HUES48 (cell line): ENCODE measurements at regions not wholly inside any gene's neighbourhood (a gene's known extent, or its start where the extent isn't known, plus 50 kb on each side); places are given as distances from the start of the nearest gene placed in this dataset.
"Not testable (repeated sequence)": the region's sequence is repeated elsewhere in the genome, so short reads cannot be mapped to it uniquely, and the experiment has no call there.

Source experiments
- H3K27ac ChIP-seq: one replicate; pipeline ENCODE4 v1.7.0; 2013; ENCODE audit warnings: low read depth, low read length, inconsistent platforms
- H3K27me3 ChIP-seq: 2 replicates; pipeline ENCODE4 v1.6.1; 2013; ENCODE audit warnings: mild to moderate bottlenecking, low read length; ENCODE audit not compliant: control insufficient read depth, insufficient read depth
- H3K36me3 ChIP-seq: 2 replicates; pipeline ENCODE4 v1.6.1; 2013; ENCODE audit warnings: low read length; ENCODE audit not compliant: control insufficient read depth, insufficient read depth
- H3K4me1 ChIP-seq: 2 replicates; pipeline ENCODE4 v1.6.1; 2013; ENCODE audit warnings: mild to moderate bottlenecking, low read length; ENCODE audit not compliant: control insufficient read depth, insufficient read depth
- H3K4me3 ChIP-seq: 2 replicates; pipeline ENCODE4 v1.5.1; 2013; ENCODE audit warnings: mild to moderate bottlenecking, low read depth, low read length
- H3K9ac ChIP-seq: 2 replicates; pipeline ENCODE4 v1.6.1; 2013; ENCODE audit warnings: mild to moderate bottlenecking, low read depth, low read length, moderate library complexity
- H3K9me3 ChIP-seq: 2 replicates; pipeline ENCODE4 v1.6.1; 2013; ENCODE audit warnings: low read length; ENCODE audit not compliant: control insufficient read depth, insufficient read depth

DNA sequence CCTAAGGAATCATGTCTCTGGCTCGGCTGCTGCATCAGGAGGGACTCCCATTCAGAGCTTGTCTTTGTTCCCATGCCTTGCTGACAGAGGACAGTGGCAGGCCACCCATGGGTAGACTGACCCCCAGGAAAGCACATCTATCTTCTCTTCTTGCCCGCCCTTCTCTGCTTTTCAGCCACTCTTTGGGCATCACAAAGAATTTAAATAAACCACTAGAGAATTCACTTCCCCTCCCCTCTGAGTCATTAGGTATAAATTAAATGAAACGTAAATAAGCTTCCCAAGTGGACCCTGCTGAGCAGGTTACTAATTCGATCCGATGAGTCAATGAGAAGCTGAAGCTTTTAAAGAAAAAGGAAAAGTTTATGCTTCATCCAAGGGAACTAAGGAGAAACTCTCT, 97.0 kb downstream of the DRD1 start:
- Histone ChIP-seq H3K9me3 (no peaks in the 10 kb centered on the region), H3K4me1 (peaks cover 9% of the 10 kb centered on the region), H3K36me3 (no peaks in the 10 kb centered on the region), H3K9ac (no peak overlapping the region), H3K27ac (peak overlapping the region; percentile 51), H3K4me3 (no peak overlapping the region), H3K27me3 (no peaks in the 10 kb centered on the region)

DNA sequence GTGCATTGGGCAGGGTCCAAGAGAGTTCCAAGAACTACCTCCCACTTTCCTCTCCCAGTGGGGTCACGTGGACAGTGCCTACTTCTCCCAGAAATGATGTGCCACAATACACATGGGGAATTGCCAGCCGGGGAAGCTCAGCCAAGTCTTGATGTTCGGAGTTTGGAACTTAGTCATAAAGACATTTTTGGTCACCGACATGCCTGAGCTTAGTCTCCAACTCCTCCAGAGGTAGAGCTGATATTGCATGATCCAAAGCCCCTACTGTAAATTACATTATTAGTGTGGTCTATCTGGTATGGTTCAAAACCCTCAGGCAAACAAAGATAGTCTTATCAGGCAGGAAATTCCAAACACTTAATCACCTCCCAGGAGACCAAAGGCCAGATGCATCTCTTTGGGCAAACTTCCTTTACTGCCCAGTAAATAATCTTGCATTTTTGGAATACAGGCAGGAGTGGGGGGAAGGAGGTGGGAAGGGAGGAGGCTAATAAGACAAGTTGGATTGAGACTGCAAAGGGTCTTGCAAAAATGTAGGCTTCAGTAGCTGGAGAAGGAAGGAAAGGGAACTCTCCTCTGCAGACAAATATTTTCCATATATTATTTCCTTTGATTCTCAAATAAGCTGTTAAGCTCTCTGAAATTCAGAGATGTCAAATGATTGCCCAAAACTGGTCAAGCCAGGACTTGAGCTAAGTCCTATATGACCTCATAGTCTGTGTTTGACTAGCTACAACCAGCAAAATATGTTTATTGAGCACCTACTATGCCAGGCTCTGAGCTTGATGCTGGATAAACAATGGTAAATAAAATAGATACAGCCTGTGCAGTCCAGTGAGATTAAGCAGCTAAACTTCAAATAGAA, 99.4 kb downstream of the DRD1 start:
- Histone ChIP-seq H3K9ac (no peak overlapping the region), H3K9me3 (no peaks in the 10 kb centered on the region), H3K36me3 (no peaks in the 10 kb centered on the region), H3K27me3 (no peaks in the 10 kb centered on the region), H3K27ac (no peak overlapping the region), H3K4me3 (no peak overlapping the region), H3K4me1 (peaks cover 6% of the 10 kb centered on the region; the same call in 1 of the 2 replicates)

DNA sequence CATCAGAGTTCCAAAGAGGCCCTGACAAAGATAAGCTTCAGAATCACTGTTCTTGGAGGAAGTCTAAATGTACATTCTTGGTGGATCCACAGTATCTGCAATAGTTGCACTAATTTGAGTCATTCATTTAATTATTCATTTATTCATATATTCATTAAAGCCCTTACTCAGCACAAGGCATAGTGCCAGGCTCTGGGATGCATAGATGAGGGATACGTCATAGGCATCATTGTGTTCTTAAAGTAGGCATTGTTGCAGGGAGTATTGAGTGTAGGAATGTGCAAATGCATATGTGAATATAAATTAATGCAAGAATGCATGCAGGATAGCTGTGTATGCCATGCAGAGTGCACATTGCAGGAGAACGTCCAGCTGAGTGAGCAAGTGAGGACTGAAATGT, 100.7 kb downstream of the DRD1 start:
- Histone ChIP-seq H3K9me3 (no peaks in the 10 kb centered on the region), H3K27ac (no peak overlapping the region), H3K36me3 (no peaks in the 10 kb centered on the region), H3K9ac (no peak overlapping the region), H3K4me3 (no peak overlapping the region), H3K27me3 (no peaks in the 10 kb centered on the region), H3K4me1 (peaks cover 6% of the 10 kb centered on the region; the same call in 1 of the 2 replicates)

DNA sequence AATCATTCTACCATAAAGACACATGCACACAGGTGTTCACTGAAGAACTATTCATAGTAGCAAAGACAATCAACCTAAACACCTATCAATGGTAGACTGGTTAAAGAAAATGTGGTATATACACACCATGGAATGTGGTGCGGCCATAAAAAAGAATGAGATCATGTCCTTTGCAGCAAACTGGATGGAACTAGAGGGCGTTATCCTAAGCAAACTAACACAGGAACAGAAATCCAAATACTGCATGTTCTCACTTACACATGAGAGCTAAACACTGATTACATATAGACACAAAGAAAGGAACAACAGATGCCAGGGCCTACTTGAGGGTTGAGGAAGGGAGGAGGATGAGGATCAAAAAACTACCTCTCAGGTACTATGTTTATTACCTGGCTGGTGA, 103.8 kb downstream of the DRD1 start:
- Histone ChIP-seq H3K9me3 (no peaks in the 10 kb centered on the region), H3K36me3 (no peaks in the 10 kb centered on the region), H3K4me1 (no peaks in the 10 kb centered on the region), H3K9ac (no peak overlapping the region), H3K27me3 (no peaks in the 10 kb centered on the region), H3K4me3 (no peak overlapping the region), H3K27ac (no peak overlapping the region)

DNA sequence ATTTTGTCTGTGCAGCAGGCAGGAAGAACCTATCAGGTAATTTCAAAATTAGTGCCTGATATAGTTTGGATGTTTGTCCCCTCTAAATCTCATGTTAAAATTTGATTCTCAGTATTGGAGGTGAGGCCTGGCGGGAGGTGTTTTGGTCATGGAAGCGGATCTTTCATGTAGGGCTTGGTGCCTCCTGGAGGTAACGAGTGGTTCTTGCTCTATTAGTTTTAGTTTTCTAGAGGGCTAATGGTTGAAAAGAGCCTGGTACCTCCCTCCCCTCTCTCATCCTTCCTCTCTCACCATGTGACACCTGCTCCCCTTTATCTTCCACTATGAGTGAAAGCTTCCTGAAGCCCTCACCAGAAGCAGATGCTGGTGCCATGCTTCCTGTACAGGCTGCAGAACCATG, 106.3 kb downstream of the DRD1 start:
- no peak overlapping the region for H3K9ac ChIP-seq
- H3K27ac ChIP-seq: no peak overlapping the region
- no peaks in the 10 kb centered on the region for H3K36me3 ChIP-seq
- no peak overlapping the region for H3K4me3 ChIP-seq
- H3K4me1 ChIP-seq: no peaks in the 10 kb centered on the region
- H3K9me3 ChIP-seq: no peaks in the 10 kb centered on the region
- no peaks in the 10 kb centered on the region for H3K27me3 ChIP-seq

DNA sequence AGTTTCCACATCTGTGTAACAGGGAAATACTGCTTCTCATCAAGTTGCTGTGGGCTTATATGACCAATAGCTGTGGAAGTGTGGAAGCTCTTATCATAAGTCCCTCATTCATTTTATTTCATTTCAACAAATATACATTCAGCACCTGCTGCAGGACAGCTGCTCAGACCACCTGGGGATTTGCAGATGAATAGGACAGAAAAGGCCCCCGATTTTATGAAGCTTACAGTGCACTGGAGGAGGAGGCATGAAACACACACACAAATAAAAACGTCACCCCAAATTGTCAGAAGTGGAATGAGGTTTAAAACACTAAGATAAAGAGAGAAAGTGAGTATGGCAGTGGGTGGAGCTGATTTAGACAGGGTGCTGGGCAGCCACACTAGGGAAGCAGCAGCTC, 107.2 kb downstream of the DRD1 start:
- H3K9ac ChIP-seq: no peak overlapping the region
- no peaks in the 10 kb centered on the region for H3K36me3 ChIP-seq
- no peaks in the 10 kb centered on the region for H3K4me1 ChIP-seq
- no peaks in the 10 kb centered on the region for H3K27me3 ChIP-seq
- H3K9me3 ChIP-seq: no peaks in the 10 kb centered on the region
- H3K27ac ChIP-seq: no peak overlapping the region
- no peak overlapping the region for H3K4me3 ChIP-seq

DNA sequence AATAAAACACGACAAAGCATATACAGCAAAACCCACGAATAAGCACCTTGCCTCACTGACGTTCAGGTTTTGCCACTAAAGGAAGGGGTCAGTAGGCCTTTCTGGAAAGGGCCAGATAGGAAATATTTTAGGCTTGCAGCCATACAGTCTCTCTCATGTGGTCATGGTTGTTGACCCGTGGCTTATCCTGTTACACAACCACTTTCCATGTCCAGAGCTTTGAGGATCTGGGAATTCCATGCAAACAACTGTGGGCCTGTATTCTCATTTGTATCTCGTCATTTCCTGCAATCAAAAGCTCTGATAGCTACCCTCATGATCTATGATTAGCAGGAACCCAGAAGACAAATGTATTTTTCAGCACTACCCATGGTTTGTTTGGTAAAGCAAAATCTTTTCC, 108.3 kb downstream of the DRD1 start:
- Histone ChIP-seq H3K27me3 (no peaks in the 10 kb centered on the region), H3K9ac (no peak overlapping the region), H3K4me3 (no peak overlapping the region), H3K4me1 (no peaks in the 10 kb centered on the region), H3K9me3 (no peaks in the 10 kb centered on the region), H3K36me3 (no peaks in the 10 kb centered on the region), H3K27ac (no peak overlapping the region)

DNA sequence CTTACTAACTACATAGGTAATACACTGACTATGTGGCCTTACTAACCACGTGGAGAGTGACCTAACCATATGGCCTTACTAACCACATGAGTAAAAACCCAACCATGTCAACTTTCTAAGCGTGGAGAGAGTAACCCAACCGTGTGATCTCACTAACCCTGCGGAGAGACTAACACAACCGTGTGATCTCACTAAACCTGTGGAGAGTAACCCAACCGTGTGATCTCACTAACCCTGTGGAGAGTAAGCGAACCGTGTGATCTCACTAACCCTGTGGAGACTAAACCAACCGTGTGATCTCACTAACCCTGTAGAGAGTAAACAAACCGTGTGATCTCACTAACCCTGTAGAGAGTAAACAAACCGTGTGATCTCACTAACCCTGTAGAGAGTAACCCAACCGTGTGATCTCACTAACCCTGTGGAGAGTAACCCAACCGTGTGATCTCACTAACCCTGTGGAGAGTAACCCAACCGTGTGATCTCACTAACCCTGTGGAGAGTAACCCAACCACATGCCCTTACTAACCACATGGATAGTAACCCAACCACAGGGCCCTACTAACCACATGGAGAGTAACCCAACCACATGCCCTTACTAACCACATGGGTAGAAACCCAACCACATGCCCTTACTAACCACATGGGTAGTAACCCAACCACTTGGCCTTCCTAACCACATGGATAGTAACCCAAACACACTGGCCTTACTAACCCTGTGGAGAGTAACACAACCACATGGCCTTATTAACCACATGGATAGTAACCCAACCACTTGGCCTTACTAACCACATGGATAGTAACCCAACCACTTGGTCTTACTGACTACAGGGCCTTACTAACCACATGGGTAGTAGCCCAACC, 112.6 kb downstream of the DRD1 start:
- H3K36me3 ChIP-seq, H3K4me3 ChIP-seq, H3K4me1 ChIP-seq, H3K27ac ChIP-seq, H3K9me3 ChIP-seq, H3K27me3 ChIP-seq, H3K9ac ChIP-seq: not testable (repeated sequence)

DNA sequence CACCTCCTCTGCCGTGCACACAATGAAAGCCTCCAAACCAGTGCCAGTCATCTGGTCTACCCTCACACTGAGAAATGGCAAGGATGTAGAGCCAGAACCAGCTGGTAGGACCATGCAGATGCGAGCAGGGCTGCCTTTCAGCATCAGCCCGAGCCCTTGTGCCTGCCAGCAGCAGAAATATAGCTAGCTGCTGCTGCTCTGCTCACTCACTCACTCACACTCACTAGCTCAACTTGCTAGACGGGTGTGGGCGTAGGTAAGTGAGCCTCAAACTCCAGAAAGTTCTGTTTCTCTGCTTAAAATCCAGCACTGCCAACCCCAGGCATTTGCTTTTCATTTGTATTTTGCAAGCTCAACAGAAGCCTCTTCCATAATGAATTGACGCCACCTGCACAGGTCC, 114.0 kb downstream of the DRD1 start:
- no peaks in the 10 kb centered on the region for H3K36me3 ChIP-seq

DNA sequence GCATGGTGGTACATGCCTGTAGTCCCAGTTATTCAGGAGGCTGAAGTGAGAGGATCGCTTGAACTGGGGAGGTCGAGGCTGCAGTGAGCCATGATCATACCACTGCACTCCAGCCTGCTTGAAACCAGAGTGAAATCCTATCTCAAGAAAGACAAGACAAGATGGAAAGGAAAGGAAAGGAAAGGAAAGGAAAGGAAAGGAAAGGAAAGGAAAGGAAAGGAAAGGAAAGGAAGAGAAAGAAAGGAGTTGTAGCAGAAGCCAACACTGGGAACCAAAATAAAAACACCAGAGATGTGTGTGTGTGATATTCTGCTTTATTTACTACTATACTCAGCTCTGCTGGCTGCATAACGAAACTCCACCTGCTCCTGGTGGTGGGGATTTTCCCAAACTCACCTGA, 115.3 kb downstream of the DRD1 start:
- Histone ChIP-seq H3K9ac (no peak overlapping the region), H3K27me3 (no peaks in the 10 kb centered on the region), H3K4me1 (no peaks in the 10 kb centered on the region)

More for the DNA sequence above, 114.0 kb downstream of the DRD1 start:
- Histone ChIP-seq H3K9me3 (no peaks in the 10 kb centered on the region), H3K4me3 (no peak overlapping the region), H3K9ac (no peak overlapping the region), H3K27ac (no peak overlapping the region), H3K27me3 (no peaks in the 10 kb centered on the region), H3K4me1 (no peaks in the 10 kb centered on the region)

DNA sequence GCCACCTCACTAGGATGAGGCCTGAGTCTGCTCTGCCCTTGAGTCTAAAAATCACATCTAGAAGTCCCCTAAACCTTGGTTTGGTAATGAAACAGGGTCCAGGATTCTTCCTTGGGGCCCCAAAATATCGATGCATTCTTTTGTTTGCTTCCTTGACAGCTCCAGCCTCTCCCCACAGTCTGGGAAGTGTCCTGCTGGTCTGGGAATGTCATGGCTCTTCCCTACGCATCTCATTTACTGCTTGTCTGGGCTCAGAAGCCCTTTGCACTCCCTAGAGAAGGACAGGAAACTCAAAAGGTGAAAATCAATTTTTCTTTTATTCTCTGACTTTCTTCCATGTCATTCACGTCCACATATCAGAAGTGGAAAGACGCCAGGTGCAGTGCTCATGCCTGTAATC, 115.8 kb downstream of the DRD1 start:
- Histone ChIP-seq H3K4me1 (no peaks in the 10 kb centered on the region), H3K27ac (no peak overlapping the region), H3K27me3 (no peaks in the 10 kb centered on the region), H3K36me3 (no peaks in the 10 kb centered on the region), H3K9me3 (no peaks in the 10 kb centered on the region), H3K4me3 (no peak overlapping the region), H3K9ac (no peak overlapping the region)

More for the DNA sequence above, 115.3 kb downstream of the DRD1 start:
- Histone ChIP-seq H3K27ac (no peak overlapping the region), H3K36me3 (no peaks in the 10 kb centered on the region), H3K9me3 (no peaks in the 10 kb centered on the region), H3K4me3 (no peak overlapping the region)
